ENCODE measurements at regions not wholly inside any gene's neighbourhood (a gene's known extent, or its start where the extent isn't known, plus 50 kb on each side); places are given as distances from the start of the nearest gene placed in this dataset.

DNA sequence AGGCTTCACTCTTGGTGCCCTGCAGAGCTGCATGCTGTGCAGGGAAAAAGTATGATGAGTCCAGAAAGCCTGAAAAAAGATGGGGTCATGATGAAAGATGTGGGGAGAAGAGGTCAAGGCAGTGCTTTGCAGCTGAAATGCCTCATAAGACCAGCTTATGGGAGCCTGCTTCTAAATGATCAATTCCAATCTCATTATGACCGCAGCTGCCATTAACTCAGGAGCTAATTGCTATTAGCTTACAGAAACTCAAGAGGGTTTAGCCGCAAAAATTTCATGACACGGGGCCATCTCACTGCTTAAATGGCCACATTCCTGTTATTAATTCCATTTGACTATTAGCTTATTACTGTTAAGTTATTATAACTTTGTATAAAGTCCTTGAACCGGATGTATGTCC is 502.9 kb upstream of the ZMIZ1 start:
- TF ChIP-seq YY1 (IDR thresholded peaks at IDR 0.05; ENCODE audit: low read depth) (no peak), EGR1 (IDR thresholded peaks at IDR 0.05) (no peak), EP300 (IDR thresholded peaks at IDR 0.05; ENCODE audit: borderline replicate concordance) (no peak), RAD21 (IDR thresholded peaks at IDR 0.05; ENCODE audit: low read depth) (no peak), TEAD4 (IDR thresholded peaks at IDR 0.05) (no peak), FOXM1 (IDR thresholded peaks at IDR 0.05; ENCODE audit: borderline replicate concordance, low read depth) (no peak), ZBTB7A (IDR thresholded peaks at IDR 0.05; ENCODE audit: low read depth) (no peak), NFIC (IDR thresholded peaks at IDR 0.05) (no peak)
- TF ChIP-seq, protein P1, sequence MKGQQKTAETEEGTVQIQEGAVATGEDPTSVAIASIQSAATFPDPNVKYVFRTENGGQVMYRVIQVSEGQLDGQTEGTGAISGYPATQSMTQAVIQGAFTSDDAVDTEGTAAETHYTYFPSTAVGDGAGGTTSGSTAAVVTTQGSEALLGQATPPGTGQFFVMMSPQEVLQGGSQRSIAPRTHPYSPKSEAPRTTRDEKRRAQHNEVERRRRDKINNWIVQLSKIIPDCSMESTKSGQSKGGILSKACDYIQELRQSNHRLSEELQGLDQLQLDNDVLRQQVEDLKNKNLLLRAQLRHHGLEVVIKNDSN (IDR thresholded peaks at IDR 0.05) = no peak
- TF ChIP-seq, protein P2, sequence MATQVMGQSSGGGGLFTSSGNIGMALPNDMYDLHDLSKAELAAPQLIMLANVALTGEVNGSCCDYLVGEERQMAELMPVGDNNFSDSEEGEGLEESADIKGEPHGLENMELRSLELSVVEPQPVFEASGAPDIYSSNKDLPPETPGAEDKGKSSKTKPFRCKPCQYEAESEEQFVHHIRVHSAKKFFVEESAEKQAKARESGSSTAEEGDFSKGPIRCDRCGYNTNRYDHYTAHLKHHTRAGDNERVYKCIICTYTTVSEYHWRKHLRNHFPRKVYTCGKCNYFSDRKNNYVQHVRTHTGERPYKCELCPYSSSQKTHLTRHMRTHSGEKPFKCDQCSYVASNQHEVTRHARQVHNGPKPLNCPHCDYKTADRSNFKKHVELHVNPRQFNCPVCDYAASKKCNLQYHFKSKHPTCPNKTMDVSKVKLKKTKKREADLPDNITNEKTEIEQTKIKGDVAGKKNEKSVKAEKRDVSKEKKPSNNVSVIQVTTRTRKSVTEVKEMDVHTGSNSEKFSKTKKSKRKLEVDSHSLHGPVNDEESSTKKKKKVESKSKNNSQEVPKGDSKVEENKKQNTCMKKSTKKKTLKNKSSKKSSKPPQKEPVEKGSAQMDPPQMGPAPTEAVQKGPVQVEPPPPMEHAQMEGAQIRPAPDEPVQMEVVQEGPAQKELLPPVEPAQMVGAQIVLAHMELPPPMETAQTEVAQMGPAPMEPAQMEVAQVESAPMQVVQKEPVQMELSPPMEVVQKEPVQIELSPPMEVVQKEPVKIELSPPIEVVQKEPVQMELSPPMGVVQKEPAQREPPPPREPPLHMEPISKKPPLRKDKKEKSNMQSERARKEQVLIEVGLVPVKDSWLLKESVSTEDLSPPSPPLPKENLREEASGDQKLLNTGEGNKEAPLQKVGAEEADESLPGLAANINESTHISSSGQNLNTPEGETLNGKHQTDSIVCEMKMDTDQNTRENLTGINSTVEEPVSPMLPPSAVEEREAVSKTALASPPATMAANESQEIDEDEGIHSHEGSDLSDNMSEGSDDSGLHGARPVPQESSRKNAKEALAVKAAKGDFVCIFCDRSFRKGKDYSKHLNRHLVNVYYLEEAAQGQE (IDR thresholded peaks at IDR 0.05; ENCODE audit: low read depth) = no peak
- TF ChIP-seq, protein P3, sequence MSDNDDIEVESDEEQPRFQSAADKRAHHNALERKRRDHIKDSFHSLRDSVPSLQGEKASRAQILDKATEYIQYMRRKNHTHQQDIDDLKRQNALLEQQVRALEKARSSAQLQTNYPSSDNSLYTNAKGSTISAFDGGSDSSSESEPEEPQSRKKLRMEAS (IDR thresholded peaks at IDR 0.05) = no peak

DNA sequence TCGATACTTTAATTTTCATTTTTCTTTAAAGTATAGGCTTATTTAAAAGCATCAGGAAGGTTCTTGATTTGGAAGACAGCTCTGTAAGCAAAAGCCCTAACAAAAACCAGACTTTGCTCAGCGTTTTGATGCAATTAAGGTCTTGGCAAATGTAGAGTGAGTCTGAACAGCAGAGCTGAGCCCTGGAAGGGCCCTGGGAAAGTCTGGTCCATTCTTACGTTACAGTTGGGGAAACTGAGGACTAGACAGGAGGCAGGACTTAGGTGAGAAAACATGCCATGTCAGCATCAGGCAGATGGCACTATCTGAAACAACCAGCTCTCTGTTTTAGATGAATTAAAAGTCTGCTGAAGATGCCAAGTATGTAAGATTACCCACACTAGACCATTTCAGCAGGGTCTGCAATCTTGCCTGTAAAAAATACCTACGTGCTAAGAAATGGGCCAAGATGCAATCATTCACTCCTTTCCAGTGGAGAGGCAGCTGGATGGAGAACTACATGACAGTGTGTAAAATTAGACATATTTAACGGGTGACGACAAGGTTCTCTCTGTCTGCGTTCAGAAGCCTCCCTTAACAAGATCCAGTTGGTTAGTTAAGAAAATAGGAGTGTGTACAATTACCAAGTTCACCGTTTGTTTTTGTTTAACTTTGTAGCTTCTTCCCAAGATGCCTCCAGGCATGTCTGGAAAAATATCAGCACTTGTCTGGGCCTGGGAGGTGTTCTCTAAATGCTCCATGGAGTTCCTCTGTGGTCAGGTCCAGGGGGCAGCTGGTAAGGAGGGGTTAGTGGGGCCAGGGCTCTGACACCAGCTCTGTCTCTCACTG is 502.3 kb upstream of the ZMIZ1 start:
- TF ChIP-seq EP300 (IDR thresholded peaks at IDR 0.05; ENCODE audit: borderline replicate concordance) (no peak), YY1 (IDR thresholded peaks at IDR 0.05; ENCODE audit: low read depth) (no peak), RAD21 (IDR thresholded peaks at IDR 0.05; ENCODE audit: low read depth) (no peak), NFIC (IDR thresholded peaks at IDR 0.05) (no peak), ZBTB7A (IDR thresholded peaks at IDR 0.05; ENCODE audit: low read depth) (no peak), TAF1 (IDR thresholded peaks at IDR 0.05; ENCODE audit: low read depth) (no peak), FOXM1 (IDR thresholded peaks at IDR 0.05; ENCODE audit: borderline replicate concordance, low read depth) (no peak), TCF12 (IDR thresholded peaks at IDR 0.05; ENCODE audit: low read depth) (no peak), CREB1 (IDR thresholded peaks at IDR 0.05; ENCODE audit: low read depth) (no peak), TEAD4 (IDR thresholded peaks at IDR 0.05) (no peak), EGR1 (IDR thresholded peaks at IDR 0.05) (no peak), CEBPB (IDR thresholded peaks at IDR 0.05) (no peak)
- TF ChIP-seq, protein P1 (IDR thresholded peaks at IDR 0.05) = no peak
- TF ChIP-seq, protein P2 (IDR thresholded peaks at IDR 0.05; ENCODE audit: low read depth) = no peak
- TF ChIP-seq, protein P3 (IDR thresholded peaks at IDR 0.05) = no peak

DNA sequence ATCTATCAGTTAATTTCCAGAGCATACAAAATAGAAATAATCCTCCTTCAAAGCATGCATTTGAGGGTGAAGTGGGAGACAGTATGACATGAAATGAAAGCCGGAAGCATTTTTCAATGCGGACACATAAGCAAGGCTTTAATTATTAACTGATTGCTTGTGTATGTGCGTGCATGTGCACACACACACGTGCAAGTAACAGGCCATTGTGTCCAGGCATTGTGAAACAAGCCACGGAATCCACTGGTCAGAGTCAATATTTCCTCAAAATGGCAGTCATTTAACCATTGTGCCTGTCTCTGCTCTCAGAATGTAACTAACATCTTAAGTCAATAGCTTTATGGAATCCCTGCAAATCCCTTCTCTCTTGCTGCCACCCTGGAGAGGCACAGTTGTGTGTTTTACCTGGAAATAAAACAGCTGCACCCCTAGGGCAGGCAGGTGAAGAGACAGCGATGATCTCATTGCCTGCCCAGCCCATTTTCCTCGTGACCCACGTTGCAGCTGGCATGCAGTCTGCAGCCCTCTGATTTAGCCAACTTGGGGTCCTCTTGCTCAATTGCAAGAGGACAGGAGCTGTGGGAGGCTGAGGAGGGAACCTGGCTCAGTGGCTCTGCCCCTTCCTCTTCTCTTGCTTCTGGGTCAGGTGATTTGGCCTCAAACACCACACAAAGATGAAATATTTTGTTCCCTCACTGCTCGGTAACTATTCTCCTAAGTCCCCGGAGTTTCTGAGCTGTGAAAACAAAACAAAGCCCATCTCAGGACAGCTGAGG is 500.9 kb upstream of the ZMIZ1 start:
- TF ChIP-seq ZBTB7A (IDR thresholded peaks at IDR 0.05; ENCODE audit: low read depth) (no peak), TCF12 (IDR thresholded peaks at IDR 0.05; ENCODE audit: low read depth) (no peak)

DNA sequence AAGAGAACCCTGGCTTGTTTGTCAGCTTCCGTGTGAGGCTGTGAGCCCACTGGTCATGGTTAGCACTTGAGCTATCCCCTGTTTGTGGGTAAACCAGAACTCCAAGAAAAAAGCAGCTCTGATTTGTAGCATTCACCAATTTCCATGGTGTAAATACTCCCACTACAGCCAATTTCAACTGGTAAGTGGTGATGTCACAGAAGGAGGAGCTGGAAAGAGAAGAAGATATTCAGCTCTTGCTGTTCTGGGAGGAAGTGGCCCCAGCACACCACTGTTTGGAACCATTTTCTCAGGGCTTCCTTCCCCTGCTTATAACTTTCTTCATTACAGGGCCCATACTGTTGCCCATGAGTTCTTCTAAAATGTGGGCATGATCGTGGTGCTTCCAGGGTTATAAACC is 500.1 kb upstream of the ZMIZ1 start:
- TF ChIP-seq, protein P3 (IDR thresholded peaks at IDR 0.05) = no peak
- no peak for TF ChIP-seq TCF12 (IDR thresholded peaks at IDR 0.05; ENCODE audit: low read depth)
- no peak for TF ChIP-seq NFIC (IDR thresholded peaks at IDR 0.05)
- TF ChIP-seq, protein P1 (IDR thresholded peaks at IDR 0.05) = no peak
- TF ChIP-seq FOXM1 (IDR thresholded peaks at IDR 0.05; ENCODE audit: borderline replicate concordance, low read depth) = no peak
- TF ChIP-seq TEAD4 (IDR thresholded peaks at IDR 0.05) = no peak
- TF ChIP-seq, protein P2 (IDR thresholded peaks at IDR 0.05; ENCODE audit: low read depth) = no peak
- no peak for TF ChIP-seq CREB1 (IDR thresholded peaks at IDR 0.05; ENCODE audit: low read depth)
- no peak for TF ChIP-seq YY1 (IDR thresholded peaks at IDR 0.05; ENCODE audit: low read depth)
- no peak for TF ChIP-seq CEBPB (IDR thresholded peaks at IDR 0.05)
- TF ChIP-seq EGR1 (IDR thresholded peaks at IDR 0.05) = no peak
- no peak for TF ChIP-seq TAF1 (IDR thresholded peaks at IDR 0.05; ENCODE audit: low read depth)
- no peak for TF ChIP-seq EP300 (IDR thresholded peaks at IDR 0.05; ENCODE audit: borderline replicate concordance)
- TF ChIP-seq ZBTB7A (IDR thresholded peaks at IDR 0.05; ENCODE audit: low read depth) = no peak
- no peak for TF ChIP-seq RAD21 (IDR thresholded peaks at IDR 0.05; ENCODE audit: low read depth)

Data from Ishikawa (cell line).